OCI-LY7 (cell line): ENCODE measurements at regions not wholly inside any gene's neighbourhood (a gene's known extent, or its start where the extent isn't known, plus 50 kb on each side); places are given as distances from the start of the nearest gene placed in this dataset.

ENCODE experiments used
- CTCF ChIP-seq: fragments of 200-600 bp; sonication (generic); conservative IDR thresholded peaks from 2 replicates; pipeline ENCODE4 v1.5.1; 2014; ENCODE audit warnings: mild to moderate bottlenecking, antibody characterized with exemption, low read length, moderate library complexity, mixed read lengths
- EZH2phosphoT487 ChIP-seq: fragments of 200-600 bp; sonication (generic); IDR thresholded peaks from 2 replicates; pipeline ENCODE4 v1.6.1; 2018; ENCODE audit warnings: low read depth, borderline replicate concordance, mild to moderate bottlenecking, mixed run types, antibody characterized with exemption, low read length, moderate library complexity, mixed read lengths

GRCh38 chr2:239532859-239533258, 132.0 kb upstream of the HDAC4 start:
- TF ChIP-seq CTCF = no peak
- no peak for TF ChIP-seq EZH2phosphoT487
